ENCODE measurements at regions not wholly inside any gene's neighbourhood (a gene's known extent, or its start where the extent isn't known, plus 50 kb on each side); places are given as distances from the start of the nearest gene placed in this dataset.

- Mint-ChIP-seq H3K36me3 (ENCODE audit: insufficient read depth, unreplicated experiment) (no peaks in the 10 kb centered on the region), H3K9me3 (ENCODE audit: low read depth, unreplicated experiment) (no peaks in the 10 kb centered on the region), H3K4me3 (ENCODE audit: low read depth, unreplicated experiment) (no peak overlapping the region), H3K27me3 (ENCODE audit: unreplicated experiment) (no peaks in the 10 kb centered on the region), H3K27ac (ENCODE audit: unreplicated experiment) (no peak overlapping the region), H3K4me1 (ENCODE audit: low read depth, unreplicated experiment) (peaks cover 29% of the 10 kb centered on the region)
- BruUV-seq (replicated peaks): no TSS peak
- intact Hi-C loops (cut with micrococcal nuclease; ENCODE audit: unreplicated experiment): no loop called here
- CTCF ChIA-PET: interaction anchor here (2.1 kb wide), 1 partner anchor 8 kb away, joined by 7 read pairs; no protein-coding TSS in a partner anchor
- DNase-seq: no peak
- no peak for TF ChIP-seq CTCF (IDR thresholded peaks at IDR 0.05; ENCODE audit: unreplicated experiment)
Measured at GRCh38 chr3:107978131-107979055, 112.4 kb downstream of the CD47 start.

GRCh38 chr3:107977221-107978130 is 113.4 kb downstream of the CD47 start:
- no peak for DNase-seq
- TF ChIP-seq CTCF (IDR thresholded peaks at IDR 0.05; ENCODE audit: unreplicated experiment): no peak
- H3K27ac Mint-ChIP-seq (ENCODE audit: unreplicated experiment): no peak overlapping the region
- H3K4me1 Mint-ChIP-seq (ENCODE audit: low read depth, unreplicated experiment): peaks cover 39% of the 10 kb centered on the region
- no TSS peak for BruUV-seq (replicated peaks)
- no peak overlapping the region for H3K4me3 Mint-ChIP-seq (ENCODE audit: low read depth, unreplicated experiment)
- no peaks in the 10 kb centered on the region for H3K36me3 Mint-ChIP-seq (ENCODE audit: insufficient read depth, unreplicated experiment)
- intact Hi-C loops (cut with micrococcal nuclease; ENCODE audit: unreplicated experiment): no loop called here
- no peaks in the 10 kb centered on the region for H3K9me3 Mint-ChIP-seq (ENCODE audit: low read depth, unreplicated experiment)
- no peaks in the 10 kb centered on the region for H3K27me3 Mint-ChIP-seq (ENCODE audit: unreplicated experiment)
- CTCF ChIA-PET: interaction anchor here (2.1 kb wide), 1 partner anchor 7 kb away, joined by 7 read pairs; no protein-coding TSS in a partner anchor

GRCh38 chr3:107976202-107976800 is 114.5 kb downstream of the CD47 start:
- H3K27me3 Mint-ChIP-seq (ENCODE audit: unreplicated experiment): no peaks in the 10 kb centered on the region
- intact Hi-C loops (cut with micrococcal nuclease; ENCODE audit: unreplicated experiment): no loop called here
- no peaks in the 10 kb centered on the region for H3K9me3 Mint-ChIP-seq (ENCODE audit: low read depth, unreplicated experiment)
- TF ChIP-seq CTCF (IDR thresholded peaks at IDR 0.05; ENCODE audit: unreplicated experiment): no peak
- CTCF ChIA-PET: no interaction called here
- H3K36me3 Mint-ChIP-seq (ENCODE audit: insufficient read depth, unreplicated experiment): no peaks in the 10 kb centered on the region
- no peak overlapping the region for H3K4me3 Mint-ChIP-seq (ENCODE audit: low read depth, unreplicated experiment)
- BruUV-seq (replicated peaks): no TSS peak
- H3K27ac Mint-ChIP-seq (ENCODE audit: unreplicated experiment): no peak overlapping the region
- H3K4me1 Mint-ChIP-seq (ENCODE audit: low read depth, unreplicated experiment): peaks cover 36% of the 10 kb centered on the region
- no peak for DNase-seq

- intact Hi-C loops (cut with micrococcal nuclease; ENCODE audit: unreplicated experiment): no loop called here
- Mint-ChIP-seq H3K9me3 (ENCODE audit: low read depth, unreplicated experiment) (no peaks in the 10 kb centered on the region), H3K27me3 (ENCODE audit: unreplicated experiment) (no peaks in the 10 kb centered on the region), H3K36me3 (ENCODE audit: insufficient read depth, unreplicated experiment) (peaks cover 3% of the 10 kb centered on the region), H3K4me3 (ENCODE audit: low read depth, unreplicated experiment) (no peak overlapping the region), H3K4me1 (ENCODE audit: low read depth, unreplicated experiment) (peaks cover 42% of the 10 kb centered on the region), H3K27ac (ENCODE audit: unreplicated experiment) (no peak overlapping the region)
- DNase-seq: no peak
- BruUV-seq (replicated peaks): no TSS peak
- no peak for TF ChIP-seq CTCF (IDR thresholded peaks at IDR 0.05; ENCODE audit: unreplicated experiment)
- CTCF ChIA-PET: no interaction called here
Measured at GRCh38 chr3:107975529-107976201, 115.2 kb downstream of the CD47 start.
